HG02840 (cell line): ENCODE measurements at regions not wholly inside any gene's neighbourhood (a gene's known extent, or its start where the extent isn't known, plus 50 kb on each side); places are given as distances from the start of the nearest gene placed in this dataset.
"Not testable (repeated sequence)": the region's sequence is repeated elsewhere in the genome, so short reads cannot be mapped to it uniquely, and the experiment has no call there.

Experiments
- ATAC-seq: cut with Tn5 transposase; IDR thresholded peaks from one replicate; pipeline ENCODE4 v1.9.1; 2021; ENCODE audit warnings: mild to moderate bottlenecking, moderate library complexity, moderate number of reproducible peaks; ENCODE audit not compliant: unreplicated experiment, low FRiP score

- no peak for ATAC-seq
Observed at GRCh38 chr13:110012102-110012739, 225.8 kb upstream of the IRS2 start.

- ATAC-seq = no peak
Observed at GRCh38 chr13:110010404-110011138, 224.2 kb upstream of the IRS2 start.

- no peak for ATAC-seq
Observed at GRCh38 chr13:110008816-110009215, 222.4 kb upstream of the IRS2 start.

- ATAC-seq = no peak
Observed at GRCh38 chr13:110006304-110006703, 219.9 kb upstream of the IRS2 start.

GRCh38 chr13:110005563-110005962 is 219.2 kb upstream of the IRS2 start:
- ATAC-seq = no peak

GRCh38 chr13:110004814-110005213 is 218.4 kb upstream of the IRS2 start:
- ATAC-seq = no peak

GRCh38 chr13:110001670-110002275 is 215.4 kb upstream of the IRS2 start:
- ATAC-seq = no peak

GRCh38 chr13:110000534-110001345 is 214.4 kb upstream of the IRS2 start:
- ATAC-seq = no peak

GRCh38 chr13:109999659-110000533 is 213.5 kb upstream of the IRS2 start:
- ATAC-seq = no peak

- ATAC-seq = no peak
Observed at GRCh38 chr13:109998684-109999533, 212.5 kb upstream of the IRS2 start.

- no peak for ATAC-seq
Observed at GRCh38 chr13:109998037-109998436, 211.7 kb upstream of the IRS2 start.

- ATAC-seq = not testable (repeated sequence)
Observed at GRCh38 chr13:109997056-109997595, 210.7 kb upstream of the IRS2 start.

GRCh38 chr13:109996404-109996960 is 210.1 kb upstream of the IRS2 start:
- no peak for ATAC-seq

GRCh38 chr13:109995578-109995977 is 209.2 kb upstream of the IRS2 start:
- ATAC-seq = no peak

- ATAC-seq = no peak
Observed at GRCh38 chr13:109990296-109990695, 203.9 kb upstream of the IRS2 start.

GRCh38 chr13:109989686-109990085 is 203.3 kb upstream of the IRS2 start:
- ATAC-seq = no peak

GRCh38 chr13:109989155-109989554 is 202.8 kb upstream of the IRS2 start:
- no peak for ATAC-seq

GRCh38 chr13:109986851-109987250 is 200.5 kb upstream of the IRS2 start:
- no peak for ATAC-seq
